AG10803 (cell line): ENCODE measurements at regions not wholly inside any gene's neighbourhood (a gene's known extent, or its start where the extent isn't known, plus 50 kb on each side); places are given as distances from the start of the nearest gene placed in this dataset.

Experiments used
- DNase-seq: peaks from one replicate; pipeline ENCODE4 v3.0.0; 2010; ENCODE audit warnings: low read depth
- H3K4me3 ChIP-seq: 2 replicates; pipeline ENCODE4 v1.5.1; 2011; ENCODE audit warnings: mild to moderate bottlenecking, low read length, control low read depth
- CTCF ChIP-seq: conservative IDR thresholded peaks from 2 replicates; pipeline ENCODE4 v1.5.1; 2011; ENCODE audit warnings: mild to moderate bottlenecking, low read length, control low read depth, inconsistent platforms

GRCh38 chr5:128636361-128636760 is 98.3 kb upstream of the FBN2 start:
- no peak for DNase-seq
- no peak for TF ChIP-seq CTCF

GRCh38 chr5:128637031-128637430 is 99.0 kb upstream of the FBN2 start:
- no peak for TF ChIP-seq CTCF
- DNase-seq = peak; percentile 37

More at GRCh38 chr5:128636361-128636760, 98.3 kb upstream of the FBN2 start:
- H3K4me3 ChIP-seq = no peak overlapping the region

GRCh38 chr5:128641861-128642260 is 103.8 kb upstream of the FBN2 start:
- no peak overlapping the region for H3K4me3 ChIP-seq
- TF ChIP-seq CTCF = no peak
- DNase-seq = no peak

More at GRCh38 chr5:128637031-128637430, 99.0 kb upstream of the FBN2 start:
- H3K4me3 ChIP-seq = no peak overlapping the region

GRCh38 chr5:128644863-128645262 is 106.8 kb upstream of the FBN2 start:
- DNase-seq = peak; percentile 15
- no peak overlapping the region for H3K4me3 ChIP-seq
- no peak for TF ChIP-seq CTCF

GRCh38 chr5:128645581-128645980 is 107.5 kb upstream of the FBN2 start:
- H3K4me3 ChIP-seq = no peak overlapping the region
- peak; percentile 10 for DNase-seq
- TF ChIP-seq CTCF = no peak

GRCh38 chr5:128646176-128646575 is 108.1 kb upstream of the FBN2 start:
- no peak overlapping the region for H3K4me3 ChIP-seq
- DNase-seq = no peak
- TF ChIP-seq CTCF = no peak

- no peak overlapping the region for H3K4me3 ChIP-seq
- no peak for TF ChIP-seq CTCF
- DNase-seq = peak; percentile 20
Observed at GRCh38 chr5:128649192-128649591, 111.1 kb upstream of the FBN2 start.
